ENCODE measurements at regions not wholly inside any gene's neighbourhood (a gene's known extent, or its start where the extent isn't known, plus 50 kb on each side); places are given as distances from the start of the nearest gene placed in this dataset.

DNA sequence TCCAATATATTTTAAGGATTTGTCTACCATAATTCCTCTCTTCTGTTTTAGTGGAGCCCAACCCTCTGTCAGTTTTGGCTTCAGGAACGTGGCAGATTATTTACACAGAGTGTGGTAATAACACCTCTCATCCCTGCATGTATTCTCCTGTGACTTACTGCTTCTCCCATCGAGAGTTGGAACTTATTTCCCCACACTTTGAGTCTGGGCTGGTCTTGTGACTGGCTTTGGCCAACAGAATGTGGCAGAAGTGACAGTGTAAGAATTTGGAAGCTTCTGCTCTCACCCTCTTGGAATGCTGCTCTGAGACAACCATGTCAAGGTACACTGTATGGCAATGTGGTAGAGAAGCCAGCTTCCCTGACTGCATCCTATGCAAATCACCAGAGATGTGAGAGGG is 407.7 kb downstream of the EPM2A start:
- Histone ChIP-seq H4K20me1 (ENCODE audit: insufficient read depth, low read length) (no peaks in the 10 kb centered on the region), H3K27ac (ENCODE audit: low read length) (no peak overlapping the region), H3K9me3 (replicated peaks; ENCODE audit: insufficient read depth, low read length) (no peaks in the 10 kb centered on the region), H3K79me2 (ENCODE audit: low read length) (no peaks in the 10 kb centered on the region), H2AFZ (ENCODE audit: low read length) (no peak overlapping the region), H3K4me1 (ENCODE audit: low read length) (no peaks in the 10 kb centered on the region), H3K9ac (ENCODE audit: low read length) (no peak overlapping the region), H3K36me3 (replicated peaks; ENCODE audit: insufficient read depth, low read length) (no peaks in the 10 kb centered on the region), H3K4me2 (ENCODE audit: low read depth, low read length) (no peak overlapping the region), H3K9me2 (replicated peaks; ENCODE audit: insufficient read depth, low read length) (no peaks in the 10 kb centered on the region), H3K27me3 (replicated peaks; ENCODE audit: insufficient read depth, low read length) (no peaks in the 10 kb centered on the region), H3F3A (ENCODE audit: insufficient read depth, low read length) (no peaks in the 10 kb centered on the region), H3K4me3 (ENCODE audit: low read length) (no peak overlapping the region)
- TF ChIP-seq EZH2 (optimal IDR thresholded peaks at IDR 0.05; ENCODE audit: low read depth, low read length), result no peak
- TF ChIP-seq, protein P1, sequence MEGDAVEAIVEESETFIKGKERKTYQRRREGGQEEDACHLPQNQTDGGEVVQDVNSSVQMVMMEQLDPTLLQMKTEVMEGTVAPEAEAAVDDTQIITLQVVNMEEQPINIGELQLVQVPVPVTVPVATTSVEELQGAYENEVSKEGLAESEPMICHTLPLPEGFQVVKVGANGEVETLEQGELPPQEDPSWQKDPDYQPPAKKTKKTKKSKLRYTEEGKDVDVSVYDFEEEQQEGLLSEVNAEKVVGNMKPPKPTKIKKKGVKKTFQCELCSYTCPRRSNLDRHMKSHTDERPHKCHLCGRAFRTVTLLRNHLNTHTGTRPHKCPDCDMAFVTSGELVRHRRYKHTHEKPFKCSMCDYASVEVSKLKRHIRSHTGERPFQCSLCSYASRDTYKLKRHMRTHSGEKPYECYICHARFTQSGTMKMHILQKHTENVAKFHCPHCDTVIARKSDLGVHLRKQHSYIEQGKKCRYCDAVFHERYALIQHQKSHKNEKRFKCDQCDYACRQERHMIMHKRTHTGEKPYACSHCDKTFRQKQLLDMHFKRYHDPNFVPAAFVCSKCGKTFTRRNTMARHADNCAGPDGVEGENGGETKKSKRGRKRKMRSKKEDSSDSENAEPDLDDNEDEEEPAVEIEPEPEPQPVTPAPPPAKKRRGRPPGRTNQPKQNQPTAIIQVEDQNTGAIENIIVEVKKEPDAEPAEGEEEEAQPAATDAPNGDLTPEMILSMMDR (IDR thresholded peaks at IDR 0.05; ENCODE audit: low read length), result no peak
- no peak for TF ChIP-seq EZH2phosphoT487 (IDR thresholded peaks at IDR 0.05; ENCODE audit: low read length)
- DNase-seq, result no peak

DNA sequence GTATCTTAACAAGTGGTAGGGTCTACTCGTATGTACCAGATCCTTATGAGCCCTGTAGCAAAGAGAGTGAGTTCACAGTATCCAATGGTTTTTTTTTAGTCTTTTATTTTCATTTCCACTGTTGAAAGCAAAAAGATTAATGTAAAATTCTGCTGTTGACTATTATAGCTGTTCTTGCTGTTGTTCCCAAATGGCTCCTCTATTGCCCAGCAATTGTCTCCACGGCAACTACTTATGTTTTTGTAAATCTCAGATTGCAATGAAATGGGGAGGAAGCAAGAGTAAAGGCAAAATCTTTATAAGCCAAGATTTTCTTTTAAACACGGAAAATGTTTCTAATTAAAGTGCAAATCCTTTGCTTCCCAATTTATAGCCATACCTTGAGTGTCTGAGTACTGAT is 406.1 kb downstream of the EPM2A start:
- TF ChIP-seq, protein P1 (IDR thresholded peaks at IDR 0.05; ENCODE audit: low read length), result no peak
- TF ChIP-seq EZH2phosphoT487 (IDR thresholded peaks at IDR 0.05; ENCODE audit: low read length), result no peak
- TF ChIP-seq EZH2 (optimal IDR thresholded peaks at IDR 0.05; ENCODE audit: low read depth, low read length), result no peak
- Histone ChIP-seq H3K4me3 (ENCODE audit: low read length) (no peak overlapping the region), H2AFZ (ENCODE audit: low read length) (no peak overlapping the region), H3K79me2 (ENCODE audit: low read length) (no peaks in the 10 kb centered on the region), H3K9me3 (replicated peaks; ENCODE audit: insufficient read depth, low read length) (no peaks in the 10 kb centered on the region), H3F3A (ENCODE audit: insufficient read depth, low read length) (no peaks in the 10 kb centered on the region), H3K36me3 (replicated peaks; ENCODE audit: insufficient read depth, low read length) (no peaks in the 10 kb centered on the region), H3K4me1 (ENCODE audit: low read length) (no peaks in the 10 kb centered on the region), H3K9me2 (replicated peaks; ENCODE audit: insufficient read depth, low read length) (no peaks in the 10 kb centered on the region), H3K27me3 (replicated peaks; ENCODE audit: insufficient read depth, low read length) (no peaks in the 10 kb centered on the region), H4K20me1 (ENCODE audit: insufficient read depth, low read length) (no peaks in the 10 kb centered on the region), H3K27ac (ENCODE audit: low read length) (no peak overlapping the region), H3K4me2 (ENCODE audit: low read depth, low read length) (no peak overlapping the region), H3K9ac (ENCODE audit: low read length) (no peak overlapping the region)
- DNase-seq, result no peak

- TF ChIP-seq, protein P1 (IDR thresholded peaks at IDR 0.05; ENCODE audit: low read length), result no peak
- TF ChIP-seq EZH2phosphoT487 (IDR thresholded peaks at IDR 0.05; ENCODE audit: low read length) (no peak), EZH2 (optimal IDR thresholded peaks at IDR 0.05; ENCODE audit: low read depth, low read length) (no peak)
- Histone ChIP-seq H3K9me2 (replicated peaks; ENCODE audit: insufficient read depth, low read length) (no peaks in the 10 kb centered on the region), H3F3A (ENCODE audit: insufficient read depth, low read length) (no peaks in the 10 kb centered on the region), H3K4me1 (ENCODE audit: low read length) (no peaks in the 10 kb centered on the region), H3K4me2 (ENCODE audit: low read depth, low read length) (no peak overlapping the region), H2AFZ (ENCODE audit: low read length) (no peak overlapping the region), H3K9me3 (replicated peaks; ENCODE audit: insufficient read depth, low read length) (no peaks in the 10 kb centered on the region), H3K79me2 (ENCODE audit: low read length) (no peaks in the 10 kb centered on the region), H3K4me3 (ENCODE audit: low read length) (no peak overlapping the region), H3K27me3 (replicated peaks; ENCODE audit: insufficient read depth, low read length) (no peaks in the 10 kb centered on the region), H3K36me3 (replicated peaks; ENCODE audit: insufficient read depth, low read length) (no peaks in the 10 kb centered on the region), H3K27ac (ENCODE audit: low read length) (no peak overlapping the region), H4K20me1 (ENCODE audit: insufficient read depth, low read length) (no peaks in the 10 kb centered on the region), H3K9ac (ENCODE audit: low read length) (no peak overlapping the region)
- DNase-seq, result no peak
These were observed 404.3 kb downstream of the EPM2A start for GRCh38 chr6:145331066-145331465.
